ENCODE measurements at regions not wholly inside any gene's neighbourhood (a gene's known extent, or its start where the extent isn't known, plus 50 kb on each side); places are given as distances from the start of the nearest gene placed in this dataset.
"Not testable (repeated sequence)": the region's sequence is repeated elsewhere in the genome, so short reads cannot be mapped to it uniquely, and the experiment has no call there.

- intact Hi-C loops (cut with micrococcal nuclease; ENCODE audit: unreplicated experiment): no loop called here
- H3K9me3 ChIP-seq (ENCODE audit: insufficient read depth, low read depth): peaks cover 49% of the 10 kb centered on the region
- no peak for DNase-seq
- no peaks in the 10 kb centered on the region for H3K9me2 ChIP-seq (ENCODE audit: insufficient read depth)
- no peaks in the 10 kb centered on the region for H3K79me2 ChIP-seq (ENCODE audit: low read depth)
- H2AFZ ChIP-seq: no peak overlapping the region
- no peaks in the 10 kb centered on the region for H3K4me1 ChIP-seq (replicated peaks; ENCODE audit: insufficient read depth)
- H3K36me3 ChIP-seq (ENCODE audit: low read depth): peaks cover 49% of the 10 kb centered on the region
- TF ChIP-seq CTCF (conservative IDR thresholded peaks at IDR 0.05): no peak
- TF ChIP-seq EZH2 (IDR thresholded peaks at IDR 0.05; ENCODE audit: low read depth): no peak
- BruUV-seq (replicated peaks): no TSS peak
- no peak overlapping the region for H3K4me2 ChIP-seq
- H4K20me1 ChIP-seq (ENCODE audit: insufficient read depth): no peaks in the 10 kb centered on the region
- no peaks in the 10 kb centered on the region for H3K27me3 ChIP-seq (ENCODE audit: insufficient read depth, low read depth)
- H3F3A ChIP-seq (ENCODE audit: insufficient read depth, low read depth): no peaks in the 10 kb centered on the region; the same call in 1 of the 2 replicates
- POLR2A ChIA-PET (ENCODE audit: unreplicated experiment): no interaction called here
- H3K4me3 ChIP-seq: no peak overlapping the region
- no peak overlapping the region for H3K27ac ChIP-seq
- CTCF ChIA-PET: no interaction called here
These were observed 82.7 kb upstream of the ZNF746 start for GRCh38 chr7:149580328-149580727.

DNA sequence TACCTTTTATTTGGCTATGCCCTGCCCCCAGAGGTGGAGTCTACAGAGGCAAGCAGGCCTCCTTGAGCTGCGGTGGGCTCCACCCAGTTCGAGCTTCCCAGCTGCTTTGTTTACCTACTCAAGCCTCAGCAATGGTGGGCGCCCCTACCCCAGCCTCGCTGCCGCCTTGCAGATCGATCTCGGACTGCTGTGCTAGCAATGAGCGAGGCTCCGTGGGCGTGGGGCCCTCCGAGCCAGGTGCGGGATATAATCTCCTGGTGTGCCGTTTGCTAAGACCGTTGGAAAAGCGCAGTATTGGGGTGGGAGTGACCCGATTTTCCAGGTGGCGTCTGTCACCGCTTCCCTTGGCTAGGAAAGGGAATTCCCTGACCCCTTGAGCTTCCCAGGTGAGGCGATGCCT, 81.8 kb upstream of the ZNF746 start:
- H3K9me2 ChIP-seq (ENCODE audit: insufficient read depth); H3K79me2 ChIP-seq (ENCODE audit: low read depth); H3K27me3 ChIP-seq (ENCODE audit: insufficient read depth, low read depth); H4K20me1 ChIP-seq (ENCODE audit: insufficient read depth); CTCF ChIA-PET; POLR2A ChIA-PET (ENCODE audit: unreplicated experiment); intact Hi-C loops (cut with micrococcal nuclease; ENCODE audit: unreplicated experiment); DNase-seq; H2AFZ ChIP-seq; BruUV-seq (replicated peaks); H3K4me2 ChIP-seq; H3K4me1 ChIP-seq (replicated peaks; ENCODE audit: insufficient read depth); H3F3A ChIP-seq (ENCODE audit: insufficient read depth, low read depth); H3K4me3 ChIP-seq; H3K27ac ChIP-seq: not testable (repeated sequence)
- Histone ChIP-seq H3K36me3 (ENCODE audit: low read depth) (peaks cover 47% of the 10 kb centered on the region), H3K9me3 (ENCODE audit: insufficient read depth, low read depth) (peaks cover 54% of the 10 kb centered on the region)

- H3K4me1 ChIP-seq (replicated peaks; ENCODE audit: insufficient read depth); H2AFZ ChIP-seq; H4K20me1 ChIP-seq (ENCODE audit: insufficient read depth); POLR2A ChIA-PET (ENCODE audit: unreplicated experiment); H3K9me2 ChIP-seq (ENCODE audit: insufficient read depth); intact Hi-C loops (cut with micrococcal nuclease; ENCODE audit: unreplicated experiment); H3K27me3 ChIP-seq (ENCODE audit: insufficient read depth, low read depth); H3F3A ChIP-seq (ENCODE audit: insufficient read depth, low read depth); BruUV-seq (replicated peaks); DNase-seq; CTCF ChIA-PET; H3K4me2 ChIP-seq; H3K79me2 ChIP-seq (ENCODE audit: low read depth); H3K27ac ChIP-seq; H3K4me3 ChIP-seq: not testable (repeated sequence)
- H3K9me3 ChIP-seq (ENCODE audit: insufficient read depth, low read depth): peaks cover 54% of the 10 kb centered on the region
- peaks cover 15% of the 10 kb centered on the region for H3K36me3 ChIP-seq (ENCODE audit: low read depth)
These were observed 76.8 kb upstream of the ZNF746 start for GRCh38 chr7:149574428-149574827.

GRCh38 chr7:149573519-149573918, 75.9 kb upstream of the ZNF746 start:
- ChIA-PET CTCF (no interaction called here), POLR2A (ENCODE audit: unreplicated experiment) (no interaction called here)
- Histone ChIP-seq H3K27ac (no peak overlapping the region), H3K36me3 (ENCODE audit: low read depth) (peaks cover 6% of the 10 kb centered on the region), H3K4me1 (replicated peaks; ENCODE audit: insufficient read depth) (no peaks in the 10 kb centered on the region), H3K9me2 (ENCODE audit: insufficient read depth) (no peaks in the 10 kb centered on the region), H3K4me3 (no peak overlapping the region), H3K4me2 (no peak overlapping the region), H3K27me3 (ENCODE audit: insufficient read depth, low read depth) (no peaks in the 10 kb centered on the region), H3F3A (ENCODE audit: insufficient read depth, low read depth) (no peaks in the 10 kb centered on the region; the same call in 1 of the 2 replicates), H3K79me2 (ENCODE audit: low read depth) (no peaks in the 10 kb centered on the region), H4K20me1 (ENCODE audit: insufficient read depth) (no peaks in the 10 kb centered on the region), H3K9me3 (ENCODE audit: insufficient read depth, low read depth) (peaks cover 51% of the 10 kb centered on the region), H2AFZ (no peak overlapping the region)
- no TSS peak for BruUV-seq (replicated peaks)
- no peak for DNase-seq
- no peak for TF ChIP-seq EZH2 (IDR thresholded peaks at IDR 0.05; ENCODE audit: low read depth)
- TF ChIP-seq CTCF (conservative IDR thresholded peaks at IDR 0.05): no peak
- intact Hi-C loops (cut with micrococcal nuclease; ENCODE audit: unreplicated experiment): no loop called here

GRCh38 chr7:149572920-149573319, 75.3 kb upstream of the ZNF746 start:
- H3K27me3 ChIP-seq (ENCODE audit: insufficient read depth, low read depth); intact Hi-C loops (cut with micrococcal nuclease; ENCODE audit: unreplicated experiment); H3K27ac ChIP-seq; H3K79me2 ChIP-seq (ENCODE audit: low read depth); BruUV-seq (replicated peaks); H3K4me3 ChIP-seq; H2AFZ ChIP-seq; DNase-seq; H3K36me3 ChIP-seq (ENCODE audit: low read depth); H3F3A ChIP-seq (ENCODE audit: insufficient read depth, low read depth); H3K9me2 ChIP-seq (ENCODE audit: insufficient read depth); POLR2A ChIA-PET (ENCODE audit: unreplicated experiment); CTCF ChIA-PET; H4K20me1 ChIP-seq (ENCODE audit: insufficient read depth); H3K4me2 ChIP-seq; H3K4me1 ChIP-seq (replicated peaks; ENCODE audit: insufficient read depth): not testable (repeated sequence)
- peaks cover 46% of the 10 kb centered on the region for H3K9me3 ChIP-seq (ENCODE audit: insufficient read depth, low read depth)
